ENCODE measurements at regions not wholly inside any gene's neighbourhood (a gene's known extent, or its start where the extent isn't known, plus 50 kb on each side); places are given as distances from the start of the nearest gene placed in this dataset.

GRCh38 chr3:154060238-154061000, 60.8 kb upstream of the ARHGEF26 start:
- DNase-seq (ENCODE audit: low read depth in 3 of 3): no peak

- DNase-seq (ENCODE audit: low read depth in 3 of 3): no peak
Observed at GRCh38 chr3:154061001-154061370, 60.2 kb upstream of the ARHGEF26 start.

- DNase-seq (ENCODE audit: low read depth in 3 of 3): no peak
Observed at GRCh38 chr3:154062513-154062912, 58.7 kb upstream of the ARHGEF26 start.

GRCh38 chr3:154071146-154071545, 50.0 kb upstream of the ARHGEF26 start:
- DNase-seq (ENCODE audit: low read depth in 3 of 3): no peak

All from stimulated activated CD4-positive, alpha-beta T cell treated with anti-CD3 and anti-CD28 coated beads, TNF-alpha, amount 100 ng/mL, for 4 hours (primary cell).